Epithelial cell of proximal tubule (primary cell): ENCODE measurements at regions not wholly inside any gene's neighbourhood (a gene's known extent, or its start where the extent isn't known, plus 50 kb on each side); places are given as distances from the start of the nearest gene placed in this dataset.

Experiments used
- DNase-seq: peaks from one replicate; pipeline ENCODE4 v3.0.0-alpha.2; 2011; ENCODE audit warnings: low read depth
- H3K4me3 ChIP-seq: 2 replicates; pipeline ENCODE4 v1.5.1; 2011; ENCODE audit warnings: low read depth, mild to moderate bottlenecking, low read length
- TF ChIP-seq, protein P1 (sequence below): conservative IDR thresholded peaks from 2 replicates; pipeline ENCODE4 v1.5.1; 2012; ENCODE audit warnings: low read depth, mild to moderate bottlenecking, low read length

DNA sequence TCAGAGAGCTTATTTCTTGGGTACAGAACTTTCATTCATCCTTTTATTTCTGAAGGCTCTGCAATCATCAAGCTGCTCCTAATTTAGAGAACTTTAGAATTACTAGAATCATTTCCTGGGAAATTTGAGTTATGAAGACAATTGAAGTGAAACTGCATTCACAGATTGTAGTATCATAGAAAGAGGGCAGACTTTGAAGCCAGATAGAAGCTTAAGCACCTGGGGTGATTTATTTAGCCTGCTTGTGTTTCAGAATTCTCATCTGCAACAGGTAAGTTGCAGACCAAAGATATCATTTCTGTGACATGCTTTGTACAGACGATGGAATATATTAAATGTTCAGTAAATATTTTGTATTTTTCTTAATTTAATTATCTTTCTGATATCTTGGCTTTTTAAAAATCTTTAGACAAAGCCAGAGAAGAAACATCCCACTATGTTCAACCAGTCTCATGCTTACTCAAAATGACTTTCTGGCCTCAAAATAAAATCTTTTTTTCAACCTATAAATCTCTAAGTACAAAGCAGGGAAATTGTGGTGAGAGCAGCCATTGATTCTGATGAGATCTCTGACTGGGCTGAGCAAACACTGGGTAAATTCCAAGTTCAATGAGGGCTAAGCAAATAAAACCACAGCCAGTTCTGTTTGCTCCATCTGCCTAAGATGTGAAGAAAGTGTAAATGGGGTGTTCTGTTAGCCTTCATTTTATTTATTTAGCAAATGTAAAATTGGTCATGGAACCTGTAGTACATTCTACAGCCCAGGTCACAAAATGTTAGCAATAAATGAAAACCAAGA lies 264.7 kb upstream of the CCNG1 start:
- TF ChIP-seq, protein P1, sequence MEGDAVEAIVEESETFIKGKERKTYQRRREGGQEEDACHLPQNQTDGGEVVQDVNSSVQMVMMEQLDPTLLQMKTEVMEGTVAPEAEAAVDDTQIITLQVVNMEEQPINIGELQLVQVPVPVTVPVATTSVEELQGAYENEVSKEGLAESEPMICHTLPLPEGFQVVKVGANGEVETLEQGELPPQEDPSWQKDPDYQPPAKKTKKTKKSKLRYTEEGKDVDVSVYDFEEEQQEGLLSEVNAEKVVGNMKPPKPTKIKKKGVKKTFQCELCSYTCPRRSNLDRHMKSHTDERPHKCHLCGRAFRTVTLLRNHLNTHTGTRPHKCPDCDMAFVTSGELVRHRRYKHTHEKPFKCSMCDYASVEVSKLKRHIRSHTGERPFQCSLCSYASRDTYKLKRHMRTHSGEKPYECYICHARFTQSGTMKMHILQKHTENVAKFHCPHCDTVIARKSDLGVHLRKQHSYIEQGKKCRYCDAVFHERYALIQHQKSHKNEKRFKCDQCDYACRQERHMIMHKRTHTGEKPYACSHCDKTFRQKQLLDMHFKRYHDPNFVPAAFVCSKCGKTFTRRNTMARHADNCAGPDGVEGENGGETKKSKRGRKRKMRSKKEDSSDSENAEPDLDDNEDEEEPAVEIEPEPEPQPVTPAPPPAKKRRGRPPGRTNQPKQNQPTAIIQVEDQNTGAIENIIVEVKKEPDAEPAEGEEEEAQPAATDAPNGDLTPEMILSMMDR: no peak
- DNase-seq: no peak
- no peak overlapping the region for H3K4me3 ChIP-seq

DNA sequence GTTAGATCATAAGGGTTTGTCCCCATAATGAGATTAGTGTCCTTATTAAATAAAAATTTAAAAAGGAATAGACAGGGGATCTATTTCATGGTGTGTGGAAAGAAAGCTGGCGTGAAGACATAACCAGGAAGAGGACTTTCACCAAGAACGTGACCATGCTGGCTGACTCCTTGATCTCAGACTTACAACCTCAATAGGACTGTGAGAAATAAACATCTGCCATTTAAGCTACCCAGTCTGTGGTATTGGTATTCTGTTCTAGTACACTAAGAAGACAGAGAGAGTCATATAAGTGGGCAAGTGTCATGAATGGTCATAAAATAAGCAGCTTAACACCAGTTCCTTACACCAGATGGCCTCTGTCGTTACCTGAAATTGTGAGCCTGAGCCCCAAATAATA lies 259.4 kb upstream of the CCNG1 start:
- H3K4me3 ChIP-seq: no peak overlapping the region
- DNase-seq: no peak
- TF ChIP-seq, protein P1: no peak

- TF ChIP-seq, protein P1: no peak
- no peak overlapping the region for H3K4me3 ChIP-seq
- no peak for DNase-seq
Measured at GRCh38 chr5:163185315-163185714, 252.1 kb upstream of the CCNG1 start.

- no peak for DNase-seq
- no peak overlapping the region for H3K4me3 ChIP-seq
- TF ChIP-seq, protein P1: no peak
Measured at GRCh38 chr5:163189023-163189553, 248.3 kb upstream of the CCNG1 start.

DNA sequence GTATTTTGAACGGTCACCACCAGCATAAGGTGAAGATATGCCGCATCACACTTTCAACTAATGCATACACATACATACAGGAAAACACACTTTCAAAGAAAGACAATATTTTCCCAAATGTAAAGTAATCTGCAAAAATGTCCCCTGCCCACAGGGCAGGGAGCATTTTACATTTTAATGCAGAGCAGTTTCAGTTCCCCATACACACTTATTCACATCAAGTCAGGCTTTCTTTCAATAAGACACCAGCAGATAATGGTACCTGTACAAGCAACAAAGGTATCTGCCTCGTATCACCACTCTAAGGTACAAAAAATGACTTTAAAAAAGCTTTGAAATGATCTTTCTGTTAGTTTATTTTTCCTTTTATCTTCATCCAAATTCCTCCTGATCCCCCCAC lies 247.1 kb upstream of the CCNG1 start:
- H3K4me3 ChIP-seq: no peak overlapping the region
- TF ChIP-seq, protein P1: no peak
- no peak for DNase-seq

GRCh38 chr5:163190784-163191183 lies 246.6 kb upstream of the CCNG1 start:
- TF ChIP-seq, protein P1: no peak
- DNase-seq: no peak
- no peak overlapping the region for H3K4me3 ChIP-seq

DNA sequence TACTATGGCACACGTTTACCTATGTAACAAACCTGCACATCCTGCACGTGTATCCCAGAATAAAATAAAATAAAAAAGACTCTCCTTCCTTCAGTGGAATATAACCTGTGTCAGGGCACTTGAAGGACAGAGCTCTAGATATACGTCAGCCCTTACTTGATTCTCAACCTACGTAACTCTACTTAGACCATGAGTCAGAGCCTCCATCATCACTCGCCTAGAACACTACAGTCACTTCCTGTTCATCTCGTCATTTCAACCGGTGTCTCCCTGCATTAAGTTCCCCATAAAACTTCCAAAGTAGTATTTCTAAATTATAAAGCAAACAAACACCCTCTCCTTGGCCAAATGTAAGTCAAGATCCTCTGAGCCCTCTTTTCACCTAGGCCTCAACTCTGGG lies 243.5 kb upstream of the CCNG1 start:
- no peak for DNase-seq

More for the DNA sequence above, 243.5 kb upstream of the CCNG1 start:
- TF ChIP-seq, protein P1: no peak
- H3K4me3 ChIP-seq: no peak overlapping the region
